NT2/D1 (cell line): ENCODE measurements at regions not wholly inside any gene's neighbourhood (a gene's known extent, or its start where the extent isn't known, plus 50 kb on each side); places are given as distances from the start of the nearest gene placed in this dataset.

Experiments
- DNase-seq: peaks from one replicate; pipeline ENCODE4 v3.0.0-alpha.2; 2011; ENCODE audit warnings: low read depth, low spot score
- H3K27me3 ChIP-seq: 2 replicates; pipeline ENCODE4 v1.6.0; 2011; ENCODE audit warnings: mild to moderate bottlenecking; ENCODE audit not compliant: insufficient read length, insufficient read depth
- H3K36me3 ChIP-seq: 2 replicates; pipeline ENCODE4 v1.6.1; 2011; ENCODE audit warnings: mild to moderate bottlenecking, low read length, mixed read lengths; ENCODE audit not compliant: insufficient read depth, insufficient read length
- H3K4me1 ChIP-seq: 2 replicates; pipeline ENCODE4 v1.5.1; 2011; ENCODE audit not compliant: insufficient read depth, insufficient read length
- H3K4me3 ChIP-seq: 2 replicates; pipeline ENCODE4 v1.5.1; 2011; ENCODE audit warnings: low read depth; ENCODE audit not compliant: insufficient read length
- H3K9ac ChIP-seq: 2 replicates; pipeline ENCODE4 v1.6.0; 2011; ENCODE audit warnings: low read depth; ENCODE audit not compliant: insufficient read length
- H3K9me3 ChIP-seq: 2 replicates; pipeline ENCODE4 v1.5.1; 2011; ENCODE audit warnings: mild to moderate bottlenecking, low read length; ENCODE audit not compliant: insufficient read depth
- SUZ12 ChIP-seq: IDR thresholded peaks from 2 replicates; pipeline ENCODE4 v1.6.1; 2011; ENCODE audit not compliant: insufficient read length, insufficient read depth; ENCODE audit errors: extremely low read depth
- YY1 ChIP-seq: IDR thresholded peaks from 2 replicates; pipeline ENCODE4 v1.6.1; 2011; ENCODE audit not compliant: insufficient read length, insufficient read depth
- ZNF274 ChIP-seq: IDR thresholded peaks from 2 replicates; pipeline ENCODE4 v1.6.1; 2011; ENCODE audit warnings: mild to moderate bottlenecking, low read depth, low read length

GRCh38 chr4:136441629-136442282 is 1090.5 kb downstream of the PCDH18 start:
- no peaks in the 10 kb centered on the region for H3K4me1 ChIP-seq
- no peak overlapping the region for H3K9ac ChIP-seq
- no peaks in the 10 kb centered on the region for H3K36me3 ChIP-seq
- no peak for TF ChIP-seq ZNF274
- TF ChIP-seq YY1: no peak
- no peak for TF ChIP-seq SUZ12
- H3K9me3 ChIP-seq: no peaks in the 10 kb centered on the region
- no peaks in the 10 kb centered on the region for H3K27me3 ChIP-seq
- H3K4me3 ChIP-seq: no peak overlapping the region
- DNase-seq: no peak

DNA sequence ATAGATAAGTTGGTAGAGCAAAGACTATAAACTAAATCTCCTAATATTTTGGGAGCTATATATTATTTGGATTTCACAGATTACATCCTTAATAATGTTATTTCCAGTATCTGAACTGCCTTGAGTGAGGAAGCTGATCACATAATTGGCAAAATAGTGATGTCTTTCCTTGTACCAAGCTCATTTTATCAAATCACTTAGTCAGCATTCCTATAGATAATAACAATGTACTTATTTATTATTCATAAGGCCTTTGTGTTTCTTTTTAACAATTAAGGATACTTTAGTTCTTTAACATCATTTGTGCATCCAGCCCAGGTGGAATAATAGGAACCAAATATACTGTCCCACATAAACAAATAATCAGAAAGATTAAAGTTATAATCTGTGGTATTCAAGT is 1093.6 kb downstream of the PCDH18 start:
- no peaks in the 10 kb centered on the region for H3K36me3 ChIP-seq
- no peak for TF ChIP-seq YY1
- TF ChIP-seq ZNF274: no peak
- no peak for TF ChIP-seq SUZ12
- no peaks in the 10 kb centered on the region for H3K4me1 ChIP-seq
- H3K27me3 ChIP-seq: no peaks in the 10 kb centered on the region
- no peak overlapping the region for H3K9ac ChIP-seq
- no peak for DNase-seq
- no peaks in the 10 kb centered on the region for H3K9me3 ChIP-seq
- no peak overlapping the region for H3K4me3 ChIP-seq

GRCh38 chr4:136424052-136424451 is 1108.2 kb downstream of the PCDH18 start:
- no peak for DNase-seq
- Histone ChIP-seq H3K9me3 (no peaks in the 10 kb centered on the region), H3K4me3 (no peak overlapping the region), H3K27me3 (no peaks in the 10 kb centered on the region), H3K36me3 (no peaks in the 10 kb centered on the region), H3K9ac (no peak overlapping the region), H3K4me1 (no peaks in the 10 kb centered on the region)
- TF ChIP-seq YY1 (no peak), SUZ12 (no peak), ZNF274 (no peak)

- no peaks in the 10 kb centered on the region for H3K27me3 ChIP-seq
- no peak overlapping the region for H3K9ac ChIP-seq
- TF ChIP-seq SUZ12 (no peak), ZNF274 (no peak), YY1 (no peak)
- no peak overlapping the region for H3K4me3 ChIP-seq
- DNase-seq: no peak
- no peaks in the 10 kb centered on the region for H3K9me3 ChIP-seq
- no peaks in the 10 kb centered on the region for H3K36me3 ChIP-seq
- no peaks in the 10 kb centered on the region for H3K4me1 ChIP-seq
Measured at GRCh38 chr4:136414981-136415380, 1117.3 kb downstream of the PCDH18 start.

DNA sequence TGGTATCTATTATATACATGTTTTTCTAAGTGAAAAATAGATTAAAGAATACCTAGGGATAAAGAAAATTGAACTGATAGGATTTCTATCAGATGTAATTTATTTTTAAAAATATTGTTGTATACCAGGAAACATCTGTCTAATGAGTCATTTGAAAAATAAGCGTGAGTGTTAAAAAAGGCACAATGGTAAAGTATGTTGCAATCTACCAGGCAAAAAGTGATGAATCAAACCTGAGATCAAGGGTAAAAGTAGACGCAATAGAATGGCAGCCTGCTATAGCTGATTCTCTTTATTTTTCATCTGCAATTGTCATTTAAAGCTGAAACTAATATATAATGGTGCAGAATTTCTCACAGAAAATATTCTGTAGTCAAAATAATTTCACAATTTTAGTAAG is 1119.6 kb downstream of the PCDH18 start:
- Histone ChIP-seq H3K9ac (no peak overlapping the region), H3K27me3 (no peaks in the 10 kb centered on the region), H3K9me3 (no peaks in the 10 kb centered on the region), H3K4me3 (no peak overlapping the region), H3K36me3 (no peaks in the 10 kb centered on the region), H3K4me1 (no peaks in the 10 kb centered on the region)
- TF ChIP-seq SUZ12 (no peak), ZNF274 (no peak), YY1 (no peak)
- DNase-seq: no peak

DNA sequence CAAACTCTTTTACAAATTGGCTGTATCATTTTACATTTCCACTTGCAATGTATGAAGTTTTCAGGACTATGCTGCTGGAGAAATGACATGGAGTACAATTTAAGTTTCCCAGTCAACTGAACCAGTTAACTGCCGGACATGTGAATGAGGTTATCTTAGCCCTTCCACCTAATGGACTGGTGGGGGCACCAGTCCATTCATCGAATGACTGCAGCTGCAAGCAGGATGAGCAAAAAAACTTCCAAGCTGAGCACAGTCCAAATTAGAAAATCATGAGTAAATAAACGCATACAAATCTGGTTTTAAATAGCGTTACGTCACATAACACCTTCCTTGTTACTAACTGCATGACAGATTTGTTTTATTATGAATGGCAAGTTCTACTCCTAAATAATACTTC is 1131.5 kb downstream of the PCDH18 start:
- Histone ChIP-seq H3K36me3 (no peaks in the 10 kb centered on the region), H3K27me3 (no peaks in the 10 kb centered on the region), H3K4me1 (no peaks in the 10 kb centered on the region), H3K9me3 (no peaks in the 10 kb centered on the region), H3K9ac (no peak overlapping the region), H3K4me3 (no peak overlapping the region)
- DNase-seq: no peak
- TF ChIP-seq SUZ12 (no peak), ZNF274 (no peak), YY1 (no peak)

GRCh38 chr4:136395212-136395722 is 1137.0 kb downstream of the PCDH18 start:
- Histone ChIP-seq H3K9me3 (no peaks in the 10 kb centered on the region), H3K4me1 (no peaks in the 10 kb centered on the region), H3K9ac (no peak overlapping the region), H3K27me3 (no peaks in the 10 kb centered on the region), H3K36me3 (no peaks in the 10 kb centered on the region), H3K4me3 (no peak overlapping the region)
- no peak for DNase-seq
- TF ChIP-seq ZNF274 (no peak), SUZ12 (no peak), YY1 (no peak)

DNA sequence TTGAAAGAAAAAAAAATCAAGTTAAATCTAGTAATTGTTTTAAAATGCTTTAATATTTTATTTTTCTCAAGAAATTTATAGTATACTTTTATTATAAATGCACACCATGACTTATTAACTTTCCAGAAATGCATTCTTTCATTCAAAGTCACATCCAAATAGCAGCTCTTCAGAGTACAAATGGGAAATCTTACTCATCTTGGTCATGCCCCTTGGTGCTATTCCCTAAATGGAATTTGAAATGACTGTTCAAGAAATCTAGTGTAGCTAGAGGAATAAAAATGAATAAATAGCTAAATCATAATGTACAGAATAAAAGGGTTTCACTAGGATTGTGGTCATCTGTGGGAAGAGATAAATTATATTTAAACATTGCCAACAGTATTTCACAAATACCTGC is 1139.7 kb downstream of the PCDH18 start:
- DNase-seq: no peak
- no peak overlapping the region for H3K4me3 ChIP-seq
- no peak for TF ChIP-seq YY1
- TF ChIP-seq SUZ12: no peak
- H3K4me1 ChIP-seq: no peaks in the 10 kb centered on the region
- H3K27me3 ChIP-seq: no peaks in the 10 kb centered on the region
- H3K9ac ChIP-seq: no peak overlapping the region
- no peaks in the 10 kb centered on the region for H3K36me3 ChIP-seq
- H3K9me3 ChIP-seq: no peaks in the 10 kb centered on the region
